GM21717 (cell line): ENCODE measurements at regions not wholly inside any gene's neighbourhood (a gene's known extent, or its start where the extent isn't known, plus 50 kb on each side); places are given as distances from the start of the nearest gene placed in this dataset.

Experiments
- ATAC-seq: cut with Tn5 transposase; IDR thresholded peaks from one replicate; pipeline ENCODE4 v1.9.1; 2021; ENCODE audit warnings: mild to moderate bottlenecking, moderate library complexity; ENCODE audit not compliant: unreplicated experiment

DNA sequence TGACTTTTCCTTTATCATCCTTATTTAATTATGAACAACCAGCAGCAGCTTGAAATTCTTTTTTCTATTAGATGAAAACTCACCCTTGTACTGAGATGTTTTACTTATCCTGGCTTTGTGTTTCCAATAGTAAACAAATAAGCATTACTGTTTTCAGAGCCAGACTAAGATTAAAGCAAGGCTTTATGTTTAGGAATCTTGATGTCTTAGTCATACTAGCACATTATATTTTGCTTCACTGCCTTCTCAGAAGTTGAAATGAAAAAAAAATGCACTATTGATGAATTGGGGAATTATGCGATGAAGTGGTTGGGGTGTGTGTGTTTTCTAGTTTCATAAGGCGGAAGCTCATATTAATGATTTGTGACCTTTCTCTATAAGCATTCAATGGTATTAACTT lies 301.2 kb upstream of the E2F7 start:
- ATAC-seq: no peak

DNA sequence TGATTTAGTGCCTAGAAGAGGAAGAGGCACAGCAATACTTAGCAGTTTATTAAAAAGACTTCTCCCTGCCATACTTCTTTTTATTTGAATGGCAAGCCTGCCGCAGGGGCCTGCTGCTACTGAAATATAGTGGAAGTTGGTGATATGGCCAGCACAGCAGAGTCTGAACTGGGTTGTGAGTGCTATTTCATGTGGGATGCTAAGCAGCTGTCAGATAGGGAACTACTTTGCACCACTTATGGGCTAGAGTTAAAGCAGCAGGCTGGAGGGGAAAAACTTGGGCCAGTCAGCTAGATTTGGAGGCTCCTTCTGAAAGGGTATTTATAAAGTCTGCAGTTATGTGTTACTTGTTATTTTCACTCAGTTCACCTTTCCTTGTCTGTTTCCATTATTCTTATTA lies 299.0 kb upstream of the E2F7 start:
- ATAC-seq: no peak

DNA sequence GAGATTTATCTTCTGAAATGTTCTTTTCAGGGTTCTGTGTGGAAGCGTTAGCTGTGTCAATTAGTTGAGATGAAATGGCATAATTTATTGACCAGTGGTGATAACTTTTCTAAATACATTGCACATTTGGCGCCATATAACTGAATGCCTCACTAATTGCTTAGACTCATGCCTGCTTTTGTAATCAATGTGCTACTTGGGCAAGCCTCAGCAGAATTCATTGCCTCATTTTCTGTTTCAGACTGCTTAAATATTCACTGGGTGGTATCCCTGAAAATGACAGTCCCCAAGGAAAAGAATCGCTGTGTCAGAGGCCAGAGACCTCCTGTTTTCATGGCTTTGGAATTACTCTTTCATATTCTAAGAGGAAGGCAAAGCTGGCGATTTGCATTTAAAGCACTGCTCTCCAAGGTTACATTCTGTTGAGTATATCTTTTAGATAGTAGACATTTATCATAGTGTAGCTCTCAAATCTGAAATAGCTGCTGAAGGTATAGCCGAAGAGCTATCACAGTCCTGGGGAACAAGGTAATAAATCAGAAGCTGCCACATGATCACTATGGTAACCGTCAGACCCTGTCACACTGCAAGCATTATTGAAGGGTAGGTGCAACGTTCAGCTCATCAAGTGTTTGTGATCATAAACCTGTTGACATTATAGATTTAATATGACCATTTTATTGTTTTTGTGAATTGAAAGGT lies 297.3 kb upstream of the E2F7 start:
- ATAC-seq: no peak

DNA sequence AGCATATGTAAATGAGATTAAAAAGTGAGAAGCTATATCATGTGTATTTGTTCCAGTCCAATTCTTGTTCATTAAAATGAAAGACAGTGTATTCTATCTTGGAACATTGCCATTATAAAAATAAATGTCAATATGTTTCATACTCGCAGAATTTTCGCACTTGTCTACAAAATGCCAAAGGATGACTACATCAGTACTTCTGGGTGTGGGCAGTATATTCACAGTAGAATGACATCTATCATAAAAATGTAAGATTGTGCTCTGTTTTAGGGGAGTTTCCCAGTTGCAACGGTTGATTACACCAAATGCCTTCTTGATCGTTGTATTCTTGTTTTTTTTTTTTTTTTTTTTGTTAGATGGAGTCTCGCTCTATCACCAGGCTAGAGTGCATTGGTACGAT lies 292.3 kb upstream of the E2F7 start:
- no peak for ATAC-seq

DNA sequence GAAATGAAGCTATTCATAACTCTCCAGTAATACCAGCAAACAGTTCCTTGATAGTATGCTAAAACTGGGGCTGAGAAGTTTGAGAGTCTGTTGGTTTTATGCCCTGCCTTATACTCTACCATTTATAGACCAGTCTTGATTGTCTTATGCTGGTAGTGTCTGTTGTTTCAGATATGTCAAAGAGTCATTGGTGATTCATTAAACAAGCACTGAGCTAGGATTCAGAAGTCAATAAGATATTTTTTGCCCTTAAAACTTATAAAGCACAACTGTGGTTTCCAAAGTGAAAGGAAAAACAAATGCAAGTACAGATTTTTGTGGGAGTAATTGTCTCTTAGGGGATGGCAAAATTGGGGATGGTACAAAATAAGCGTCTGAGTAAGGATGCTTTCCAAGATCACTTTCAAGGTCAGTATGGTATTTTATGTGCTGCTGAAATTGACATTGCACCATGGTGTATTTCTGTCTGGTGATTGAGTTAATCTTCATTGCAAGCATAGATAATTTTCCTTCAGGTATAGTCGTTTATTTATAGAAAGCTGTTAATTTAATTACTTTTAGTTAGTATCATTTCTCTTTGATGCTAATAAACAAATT lies 289.5 kb upstream of the E2F7 start:
- ATAC-seq: no peak

DNA sequence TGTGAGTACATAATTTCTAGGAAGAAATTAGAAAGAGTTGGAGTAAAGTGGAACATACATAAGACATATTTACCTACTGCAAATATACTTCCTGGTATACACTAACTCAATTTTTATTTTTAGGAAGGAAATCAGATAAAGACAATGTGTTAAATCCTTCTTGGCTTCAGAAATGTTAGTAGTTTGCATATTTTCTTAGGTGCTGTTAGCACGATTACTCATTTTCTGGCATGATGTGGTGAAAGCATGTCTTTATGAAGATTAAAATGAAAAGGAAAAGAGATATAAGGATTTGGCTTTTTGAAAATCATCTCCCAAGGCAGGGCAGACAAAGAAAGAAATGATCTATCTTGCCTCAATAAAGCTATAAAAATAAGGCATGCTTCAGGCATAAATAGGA lies 287.6 kb upstream of the E2F7 start:
- ATAC-seq: no peak

DNA sequence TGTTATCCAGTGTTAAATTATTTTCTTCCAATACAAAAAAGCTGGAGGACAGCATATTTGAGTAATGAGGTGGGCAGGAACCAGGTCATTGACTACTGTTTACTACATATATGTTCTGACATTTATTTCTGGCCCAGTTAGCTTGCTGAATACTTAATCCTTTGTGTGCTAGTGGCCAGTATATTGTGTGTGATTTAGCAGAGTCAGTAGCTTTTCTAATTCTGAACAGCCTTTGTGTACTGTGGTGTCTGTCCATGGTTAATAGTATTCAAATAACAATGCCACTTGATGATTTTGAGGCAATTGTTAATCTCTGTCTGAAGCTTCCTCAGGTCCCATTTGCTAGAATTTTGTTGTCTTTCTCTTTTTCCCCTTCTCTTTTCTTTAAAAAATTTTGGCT lies 286.5 kb upstream of the E2F7 start:
- no peak for ATAC-seq

DNA sequence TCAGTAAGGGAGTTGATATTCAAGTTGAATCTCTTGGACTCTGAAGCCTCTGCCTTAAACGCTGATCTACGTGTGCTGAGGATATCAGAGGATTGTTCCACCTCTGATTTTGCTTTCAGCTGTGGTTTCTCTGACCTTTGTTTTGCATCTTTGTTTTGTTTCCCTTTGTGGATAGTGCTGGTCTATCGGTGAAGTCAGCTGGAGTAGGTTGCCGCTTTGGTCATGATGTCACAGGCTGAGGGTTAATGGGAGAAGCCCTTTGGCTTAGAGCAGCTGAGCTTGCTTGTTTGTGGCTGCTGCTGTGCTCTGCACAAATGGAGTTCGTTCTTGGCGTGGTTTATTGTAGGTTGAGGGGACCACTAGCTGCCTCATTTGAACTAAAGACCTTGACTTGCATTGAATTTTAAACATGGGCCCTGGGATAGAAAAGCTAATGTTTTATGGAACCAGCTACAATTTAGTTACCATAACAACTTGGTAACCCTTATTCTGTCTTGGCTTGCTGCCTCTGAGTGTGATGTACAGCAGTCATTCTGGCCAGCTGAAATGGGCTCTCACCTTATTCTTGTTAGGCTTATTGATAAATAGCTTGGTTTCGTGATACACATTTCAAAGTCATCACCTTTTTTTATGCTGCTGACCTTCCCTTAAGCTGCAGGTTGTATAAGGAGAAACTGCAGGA lies 284.5 kb upstream of the E2F7 start:
- ATAC-seq: no peak

DNA sequence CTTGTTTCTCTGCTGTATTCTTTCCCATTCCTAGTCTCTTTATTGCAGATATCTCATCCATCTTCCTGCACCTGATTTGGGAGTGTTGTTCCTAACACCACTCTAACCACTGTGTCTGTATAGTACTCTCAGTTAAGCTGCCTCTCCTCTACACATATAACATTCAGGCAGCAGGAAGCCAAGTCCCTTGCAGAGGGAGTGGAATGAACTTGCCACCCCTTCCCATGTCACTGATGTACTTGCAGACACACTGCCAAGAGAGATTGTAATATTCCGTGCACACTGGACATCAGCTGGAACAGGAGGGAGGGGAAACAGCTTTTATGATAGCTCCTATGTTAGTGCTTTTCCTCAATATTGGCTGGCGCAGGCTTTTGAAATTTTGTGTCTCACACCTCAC lies 281.6 kb upstream of the E2F7 start:
- ATAC-seq: no peak

DNA sequence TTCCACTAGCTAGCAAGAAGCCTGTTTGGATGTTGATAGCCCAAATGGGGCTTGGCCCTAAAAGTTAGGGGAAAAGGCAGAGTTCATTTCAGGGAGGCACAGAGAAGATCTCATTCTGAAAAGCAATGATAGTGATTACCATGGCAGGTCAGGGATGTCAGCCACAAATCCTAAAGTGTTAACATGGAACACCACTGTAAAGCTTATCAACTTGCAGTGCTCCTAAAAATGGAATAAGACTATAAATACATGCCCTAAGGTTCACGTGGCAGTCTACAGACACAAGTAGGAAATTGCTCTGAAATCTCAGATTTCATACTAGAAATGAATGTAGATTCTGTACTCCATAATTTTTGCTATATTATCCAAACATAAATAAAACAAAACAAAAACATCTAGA lies 280.0 kb upstream of the E2F7 start:
- ATAC-seq: no peak

DNA sequence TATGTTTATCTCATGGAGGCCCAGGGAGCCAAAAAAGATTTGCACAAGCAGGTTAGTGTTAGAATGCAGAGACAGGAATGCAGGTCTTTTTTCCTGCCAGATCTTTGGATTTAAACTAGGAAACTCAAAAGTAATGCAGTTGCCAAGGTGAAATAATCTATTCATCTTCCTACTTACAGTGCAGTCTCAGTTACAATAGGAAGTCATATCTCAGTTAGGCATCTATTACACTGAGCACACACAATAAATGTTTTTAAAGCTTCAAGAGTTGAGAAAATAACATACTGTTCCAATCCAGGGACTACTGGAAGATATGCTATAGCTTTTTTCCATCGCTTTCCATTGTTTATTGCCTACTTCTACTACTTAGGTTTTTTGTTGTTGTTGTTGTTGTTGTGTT lies 279.3 kb upstream of the E2F7 start:
- ATAC-seq: no peak

DNA sequence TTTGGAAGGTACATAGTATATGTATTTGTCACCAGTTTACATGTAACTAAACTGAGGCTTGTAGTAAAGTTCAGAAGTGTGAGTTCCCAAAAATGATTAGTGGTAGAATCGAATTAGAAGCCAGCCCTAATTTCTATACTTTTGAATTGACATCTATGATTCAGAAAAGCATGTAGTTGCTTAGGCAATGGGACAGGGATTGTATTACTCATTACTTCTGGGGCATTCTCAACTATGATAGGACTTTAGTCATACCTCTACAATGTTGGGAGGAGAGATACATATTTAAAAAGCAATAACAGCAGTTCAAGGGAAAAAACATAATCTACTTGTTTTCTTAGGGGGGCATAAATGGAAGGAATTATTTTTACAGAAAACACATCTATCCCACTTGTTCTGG lies 277.9 kb upstream of the E2F7 start:
- ATAC-seq: no peak

DNA sequence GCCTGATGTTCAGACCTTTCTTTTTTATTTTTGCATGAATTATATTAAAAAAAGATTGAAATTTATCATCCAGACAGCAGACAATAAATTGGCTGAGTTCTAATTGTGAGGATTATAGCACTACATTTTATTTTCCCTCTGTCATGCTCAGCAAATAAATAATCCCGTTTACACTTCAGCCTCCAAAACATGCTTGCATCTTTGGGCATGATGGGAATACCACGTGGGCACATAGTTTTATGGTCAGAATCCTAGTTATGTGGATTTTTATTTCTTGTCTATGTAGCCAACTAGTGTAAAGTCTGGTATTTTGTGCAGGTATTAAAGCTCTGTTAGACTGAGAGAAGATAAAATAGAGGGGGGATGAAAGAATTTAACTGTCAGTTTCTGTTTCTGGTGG lies 276.9 kb upstream of the E2F7 start:
- no peak for ATAC-seq

DNA sequence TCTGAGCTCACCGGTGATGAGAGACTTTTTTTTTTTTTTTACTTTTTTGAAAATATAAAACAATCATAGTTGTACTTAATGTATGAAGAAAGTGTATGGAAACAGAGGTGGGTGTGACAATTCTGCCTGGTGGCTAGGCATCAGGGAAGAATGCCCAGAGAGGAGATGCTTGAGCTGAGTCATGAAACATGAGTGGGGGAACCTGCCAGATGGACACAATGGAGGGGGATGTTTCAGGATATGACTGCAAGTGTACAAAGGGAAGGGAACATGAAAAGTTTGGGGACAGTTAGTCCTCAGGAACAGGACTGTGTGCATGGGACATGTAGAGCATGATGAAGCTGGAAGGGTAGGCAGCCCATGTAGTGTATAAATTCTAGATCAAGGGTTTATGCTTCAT lies 274.2 kb upstream of the E2F7 start:
- no peak for ATAC-seq

DNA sequence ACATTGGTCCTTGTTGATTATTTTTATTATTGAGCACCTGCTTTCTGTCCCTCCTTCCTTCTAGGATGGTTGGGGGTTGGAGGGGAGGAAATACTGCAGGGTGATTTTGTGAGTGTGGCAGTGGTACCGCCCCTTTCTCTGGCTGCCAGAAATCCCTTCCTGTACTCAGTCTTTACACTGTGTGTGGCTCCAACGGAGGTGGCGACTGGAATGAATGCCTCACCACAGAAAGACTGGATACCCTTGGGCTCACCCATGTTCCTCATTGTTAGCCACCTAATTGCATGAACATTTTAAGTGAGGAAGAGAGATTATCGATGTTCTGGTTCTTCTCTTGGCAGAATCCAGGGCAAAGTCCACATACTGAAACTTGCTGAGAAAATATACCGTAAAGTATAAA lies 272.0 kb upstream of the E2F7 start:
- ATAC-seq: no peak

DNA sequence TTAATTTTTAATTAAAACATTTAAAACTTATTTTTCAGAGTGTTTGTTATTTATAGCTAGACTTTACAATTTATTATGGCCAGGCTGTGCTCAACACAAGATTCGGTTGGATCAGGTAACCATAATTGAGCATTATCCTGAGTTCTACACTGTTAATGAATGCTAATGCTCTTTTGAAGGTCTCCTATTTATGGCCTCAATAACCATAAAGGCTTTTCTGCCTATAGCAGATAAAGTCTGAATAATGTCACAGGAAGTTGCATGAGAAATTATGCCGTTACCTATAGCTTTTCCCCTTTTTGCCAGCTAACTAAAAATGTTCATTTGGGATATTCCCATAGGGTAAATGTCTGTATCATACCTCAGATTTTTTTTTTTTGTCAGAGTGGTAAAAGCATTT lies 269.4 kb upstream of the E2F7 start:
- no peak for ATAC-seq

DNA sequence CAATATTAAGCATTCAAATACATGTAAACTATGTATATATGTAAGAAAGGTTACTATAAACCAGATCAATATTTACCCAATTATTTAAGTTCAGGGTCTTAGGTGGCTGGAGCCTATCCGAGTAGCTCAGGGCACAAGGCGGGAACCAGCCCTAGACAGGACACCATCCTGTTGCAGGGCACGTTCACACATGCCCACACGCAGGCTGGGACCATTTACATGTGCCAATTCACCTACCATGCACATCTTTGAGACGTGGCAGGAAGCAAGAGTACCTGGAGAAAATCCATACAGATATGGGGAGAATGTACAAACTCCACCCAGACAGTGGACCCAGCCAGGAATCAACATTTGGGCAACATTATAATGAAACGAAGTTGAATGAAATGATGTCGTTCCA lies 263.0 kb upstream of the E2F7 start:
- ATAC-seq: no peak

DNA sequence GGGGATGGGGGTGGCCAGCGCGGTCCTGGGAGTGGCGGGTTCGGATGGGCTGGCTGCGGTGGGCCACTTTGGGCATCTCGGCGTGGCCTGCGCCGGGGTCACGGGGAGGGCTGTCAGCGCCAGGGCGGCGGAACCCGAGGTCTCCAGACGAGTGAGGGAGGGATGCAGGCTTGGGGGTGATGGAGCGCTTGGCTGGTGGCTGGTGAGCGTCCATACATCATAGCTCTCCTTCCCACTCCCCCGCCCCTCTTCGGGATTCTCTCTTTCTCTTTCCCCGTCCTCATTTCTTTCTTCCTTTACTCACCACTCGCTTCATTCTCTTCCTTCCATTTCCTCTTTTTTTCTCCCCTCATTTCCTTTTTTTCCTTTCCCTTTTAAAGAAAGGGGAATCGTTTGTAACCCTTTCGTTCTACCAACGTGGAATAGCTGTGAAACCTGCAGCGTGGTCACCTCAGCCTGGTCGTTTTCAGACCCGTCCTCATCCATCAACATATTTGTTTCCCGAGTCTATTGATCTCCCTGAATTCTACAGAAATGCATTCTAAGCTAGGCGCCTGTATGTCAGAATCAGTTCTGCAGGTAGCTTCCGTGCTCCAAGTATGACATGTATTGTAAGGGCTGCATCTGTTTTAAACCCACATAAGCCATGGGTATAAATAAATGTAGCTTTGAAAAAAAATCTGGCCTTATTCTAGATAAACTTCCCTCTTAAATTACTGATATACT lies 260.3 kb upstream of the E2F7 start:
- ATAC-seq: no peak

DNA sequence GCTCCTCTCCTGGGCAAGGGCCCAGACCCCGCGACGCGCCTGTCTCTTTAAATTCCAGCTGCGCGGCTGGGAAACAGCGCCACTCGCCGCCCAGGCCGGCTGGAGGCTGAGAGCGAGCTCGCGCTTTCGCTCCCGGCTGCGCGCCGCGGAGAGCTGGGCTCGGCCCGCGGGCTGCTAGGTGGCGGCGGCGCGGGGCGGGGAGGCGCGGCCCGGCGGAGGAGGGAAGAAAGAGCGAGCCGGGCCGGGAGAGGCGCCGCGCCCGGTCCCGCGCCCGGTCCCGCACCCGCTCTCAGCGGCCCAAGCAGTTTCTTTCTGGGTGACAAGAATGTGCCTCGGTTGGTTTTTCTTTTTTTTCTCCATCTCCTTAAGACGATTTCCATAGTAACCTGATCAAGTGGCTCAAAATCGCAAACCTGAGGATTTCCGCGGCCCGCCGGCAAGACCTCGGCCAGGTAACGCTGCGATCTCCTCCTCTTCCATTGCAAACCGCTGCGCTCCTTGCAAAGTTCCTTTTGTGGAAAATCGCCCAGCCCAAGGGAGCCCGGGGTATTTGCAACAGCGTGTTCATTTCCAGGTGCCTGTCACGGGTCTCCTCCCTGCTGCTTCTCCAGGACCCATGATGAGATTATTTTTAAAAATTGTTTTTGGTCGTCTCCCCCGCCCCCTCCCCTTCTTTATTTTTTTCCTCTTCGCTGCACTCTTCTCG lies 259.5 kb upstream of the E2F7 start:
- ATAC-seq: peak; percentile 95

DNA sequence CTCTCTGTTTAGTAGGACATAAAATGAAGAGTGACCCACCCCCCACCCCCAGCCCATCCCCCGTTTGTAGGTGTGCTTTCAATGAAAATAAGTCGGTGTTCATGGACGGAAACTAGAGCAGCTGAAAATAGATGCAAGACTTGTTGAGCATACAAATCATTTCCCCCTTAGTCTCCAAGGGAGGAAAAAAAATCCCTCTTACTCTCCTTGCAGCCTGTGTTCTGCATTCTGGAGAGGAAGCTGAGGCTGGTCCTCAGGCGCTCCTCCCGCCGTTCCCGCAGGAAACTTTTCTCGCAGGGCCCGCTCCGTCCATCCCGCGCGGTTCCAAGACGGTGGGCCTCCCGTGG lies 259.0 kb upstream of the E2F7 start:
- ATAC-seq: peak; percentile 13

DNA sequence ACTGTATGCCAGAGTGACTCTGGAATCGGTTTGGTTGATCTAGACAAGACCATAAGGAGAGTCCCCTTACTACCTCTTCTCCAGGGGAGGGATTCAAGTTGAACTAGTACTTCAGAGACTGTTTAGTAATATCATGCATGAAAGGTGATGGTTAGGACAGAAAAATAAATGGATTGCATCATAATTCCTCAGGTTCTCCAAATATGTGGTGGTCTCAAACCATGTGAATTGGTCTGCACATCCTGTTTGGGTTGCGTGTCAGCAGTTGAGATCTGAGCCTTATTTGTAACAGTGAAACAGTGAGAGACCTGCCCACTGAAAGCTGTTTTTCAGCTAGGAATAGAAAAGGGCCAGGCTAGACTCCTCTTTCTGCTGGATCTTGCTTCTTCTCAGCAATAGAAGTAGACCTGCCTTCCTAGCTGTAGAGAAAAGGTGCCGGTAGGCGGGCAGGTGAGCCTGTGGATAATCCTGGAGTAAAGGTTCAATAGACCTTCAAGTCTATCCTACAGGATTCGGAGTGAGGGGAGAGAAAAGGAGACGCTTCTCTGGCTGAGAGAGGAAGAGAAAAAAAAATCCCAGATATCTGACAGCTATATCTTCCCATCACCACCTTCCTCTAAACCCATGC lies 258.5 kb upstream of the E2F7 start:
- no peak for ATAC-seq
